Activated CD8-positive, alpha-beta T cell treated with anti-CD3 and anti-CD28 coated beads for 36 hours (primary cell): ENCODE measurements at regions not wholly inside any gene's neighbourhood (a gene's known extent, or its start where the extent isn't known, plus 50 kb on each side); places are given as distances from the start of the nearest gene placed in this dataset.

Source experiments
- ATAC-seq: fragments of 200-7000 bp; cut with Tn5 transposase; one replicate; pipeline ENCODE4 v1.10.0; 2021; ENCODE audit warnings: mild to moderate bottlenecking, moderate library complexity
- CTCF ChIA-PET: fragments of 350-600 bp; sonication (Branson Sonifier 250); formaldehyde crosslinking; loops from one replicate; lab custom pipeline; 2021; ENCODE audit warnings: antibody characterized with exemption; lab: Charles Lee
- POLR2A ChIA-PET: fragments of 350-600 bp; sonication (Branson Sonifier 250); formaldehyde crosslinking; loops from one replicate; lab custom pipeline; 2021; ENCODE audit warnings: antibody characterized with exemption; lab: Charles Lee
- DNase-seq: peaks from one replicate; pipeline ENCODE4 v3.0.0-alpha.2; 2020
- H3K27ac Mint-ChIP-seq: one replicate; pipeline ENCODE4 v1.8.0; 2021; ENCODE audit warnings: mild to moderate bottlenecking, mixed read lengths
- H3K27me3 Mint-ChIP-seq: one replicate; pipeline ENCODE4 v1.8.0; 2021; ENCODE audit warnings: mixed read lengths
- H3K36me3 Mint-ChIP-seq: one replicate; pipeline ENCODE4 v1.8.0; 2021; ENCODE audit warnings: low read depth, mixed read lengths
- H3K4me1 Mint-ChIP-seq: one replicate; pipeline ENCODE4 v1.8.0; 2021; ENCODE audit warnings: low read depth, mixed read lengths
- H3K4me3 Mint-ChIP-seq: one replicate; pipeline ENCODE4 v1.8.0; 2021; ENCODE audit warnings: mild to moderate bottlenecking, moderate library complexity, mixed read lengths
- H3K9me3 Mint-ChIP-seq: one replicate; pipeline ENCODE4 v1.8.0; 2021; ENCODE audit warnings: mixed read lengths
- CTCF ChIP-seq: fragments of 200-600 bp; IDR thresholded peaks from one replicate; pipeline ENCODE4 v1.8.0; 2022; ENCODE audit warnings: antibody characterized with exemption, mild to moderate bottlenecking
- intact Hi-C: fragments of 100-400 bp; cut with micrococcal nuclease; formaldehyde crosslinking; loops from one replicate; pipeline ENCODE4 v1.10.0; 2022

GRCh38 chr14:55500219-55500701 lies 59.8 kb upstream of the TBPL2 start:
- intact Hi-C loops: no loop called here
- no peaks in the 10 kb centered on the region for H3K9me3 Mint-ChIP-seq
- no peak for TF ChIP-seq CTCF
- peaks cover 13% of the 10 kb centered on the region for H3K27me3 Mint-ChIP-seq
- ChIA-PET POLR2A (no interaction called here), CTCF (no interaction called here)
- no peak overlapping the region for H3K27ac Mint-ChIP-seq
- no peak overlapping the region for H3K4me3 Mint-ChIP-seq
- no peak for ATAC-seq
- no peaks in the 10 kb centered on the region for H3K36me3 Mint-ChIP-seq
- DNase-seq: no peak
- H3K4me1 Mint-ChIP-seq: no peaks in the 10 kb centered on the region

- no peaks in the 10 kb centered on the region for H3K36me3 Mint-ChIP-seq
- H3K9me3 Mint-ChIP-seq: no peaks in the 10 kb centered on the region
- no peak for TF ChIP-seq CTCF
- peaks cover 13% of the 10 kb centered on the region for H3K27me3 Mint-ChIP-seq
- H3K4me1 Mint-ChIP-seq: no peaks in the 10 kb centered on the region
- intact Hi-C loops: no loop called here
- no peak for DNase-seq
- H3K4me3 Mint-ChIP-seq: no peak overlapping the region
- POLR2A ChIA-PET: no interaction called here
- CTCF ChIA-PET: no interaction called here
- no peak overlapping the region for H3K27ac Mint-ChIP-seq
- ATAC-seq: no peak
Observed at GRCh38 chr14:55500708-55501107, 60.3 kb upstream of the TBPL2 start.

- TF ChIP-seq CTCF: no peak
- H3K36me3 Mint-ChIP-seq: no peaks in the 10 kb centered on the region
- ATAC-seq (no peak), DNase-seq (no peak)
- POLR2A ChIA-PET: no interaction called here
- H3K27me3 Mint-ChIP-seq: peaks cover 11% of the 10 kb centered on the region
- no peak overlapping the region for H3K27ac Mint-ChIP-seq
- no peak overlapping the region for H3K4me3 Mint-ChIP-seq
- CTCF ChIA-PET: no interaction called here
- no peaks in the 10 kb centered on the region for H3K9me3 Mint-ChIP-seq
- H3K4me1 Mint-ChIP-seq: no peaks in the 10 kb centered on the region
- intact Hi-C loops: no loop called here
Observed at GRCh38 chr14:55502746-55503284, 62.4 kb upstream of the TBPL2 start.

GRCh38 chr14:55505846-55506245 lies 65.4 kb upstream of the TBPL2 start:
- TF ChIP-seq CTCF: no peak
- DNase-seq: no peak
- Mint-ChIP-seq H3K27me3 (peaks cover under 1% of the 10 kb centered on the region), H3K4me3 (no peak overlapping the region), H3K4me1 (no peaks in the 10 kb centered on the region), H3K27ac (no peak overlapping the region), H3K36me3 (no peaks in the 10 kb centered on the region), H3K9me3 (no peaks in the 10 kb centered on the region)
- CTCF ChIA-PET: no interaction called here
- intact Hi-C loops: no loop called here
- POLR2A ChIA-PET: no interaction called here
- no peak for ATAC-seq

GRCh38 chr14:55508676-55509075 lies 68.3 kb upstream of the TBPL2 start:
- intact Hi-C loops: no loop called here
- no peaks in the 10 kb centered on the region for H3K36me3 Mint-ChIP-seq

More at GRCh38 chr14:55508676-55509075, 68.3 kb upstream of the TBPL2 start:
- DNase-seq: no peak
- ATAC-seq: no peak
- ChIA-PET CTCF (no interaction called here), POLR2A (no interaction called here)
- TF ChIP-seq CTCF: no peak
- Mint-ChIP-seq H3K4me3 (no peak overlapping the region), H3K9me3 (no peaks in the 10 kb centered on the region), H3K4me1 (no peaks in the 10 kb centered on the region), H3K27ac (no peak overlapping the region), H3K27me3 (no peaks in the 10 kb centered on the region)
